CD4-positive, alpha-beta T cell treated with Interleukin-21 for 1 hour (primary cell): ENCODE measurements at regions not wholly inside any gene's neighbourhood (a gene's known extent, or its start where the extent isn't known, plus 50 kb on each side); places are given as distances from the start of the nearest gene placed in this dataset.
"Not testable (repeated sequence)": the region's sequence is repeated elsewhere in the genome, so short reads cannot be mapped to it uniquely, and the experiment has no call there.

Experiments used
- DNase-seq: peaks from one replicate; pipeline ENCODE4 v3.0.0-alpha.2; 2020

DNA sequence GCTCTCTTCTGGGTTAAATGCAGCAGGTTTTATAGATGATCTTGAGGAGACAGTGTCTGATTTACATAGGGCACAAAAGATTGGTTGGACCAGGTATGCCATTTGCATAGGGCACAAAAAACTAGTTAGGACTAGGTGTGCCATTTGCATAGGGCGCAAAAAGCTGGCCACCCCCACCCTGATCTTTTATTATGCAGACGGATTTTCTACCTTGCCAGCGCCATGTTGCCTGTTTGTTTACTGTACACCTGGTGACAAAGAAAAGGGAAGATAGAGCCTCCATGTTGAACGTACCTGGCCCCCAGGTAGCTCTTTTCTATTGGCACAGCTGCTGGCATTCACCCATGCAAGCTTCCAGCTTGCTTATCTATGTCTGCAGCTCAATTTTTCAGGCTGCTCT, 790.4 kb downstream of the TTLL7 start:
- not testable (repeated sequence) for DNase-seq

DNA sequence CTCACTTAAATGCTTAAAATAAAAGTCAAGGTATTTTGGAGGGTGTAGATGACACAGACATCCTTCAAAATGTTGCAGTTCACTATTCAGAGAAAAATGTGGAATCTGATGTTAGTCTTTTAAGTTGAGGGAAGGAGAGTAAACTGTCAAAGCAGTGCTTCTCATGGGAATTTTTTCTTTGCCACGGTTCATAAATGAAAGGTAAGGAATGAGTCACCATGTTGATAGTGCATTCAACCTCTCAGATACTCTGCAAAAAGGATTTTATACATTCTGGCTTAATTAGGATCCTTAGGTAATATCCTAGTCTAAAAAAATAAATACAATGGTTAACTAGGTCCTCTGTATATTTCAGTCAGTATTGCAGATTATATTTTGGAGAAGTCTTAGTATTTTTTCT, 804.3 kb downstream of the TTLL7 start:
- DNase-seq, result not testable (repeated sequence)

DNA sequence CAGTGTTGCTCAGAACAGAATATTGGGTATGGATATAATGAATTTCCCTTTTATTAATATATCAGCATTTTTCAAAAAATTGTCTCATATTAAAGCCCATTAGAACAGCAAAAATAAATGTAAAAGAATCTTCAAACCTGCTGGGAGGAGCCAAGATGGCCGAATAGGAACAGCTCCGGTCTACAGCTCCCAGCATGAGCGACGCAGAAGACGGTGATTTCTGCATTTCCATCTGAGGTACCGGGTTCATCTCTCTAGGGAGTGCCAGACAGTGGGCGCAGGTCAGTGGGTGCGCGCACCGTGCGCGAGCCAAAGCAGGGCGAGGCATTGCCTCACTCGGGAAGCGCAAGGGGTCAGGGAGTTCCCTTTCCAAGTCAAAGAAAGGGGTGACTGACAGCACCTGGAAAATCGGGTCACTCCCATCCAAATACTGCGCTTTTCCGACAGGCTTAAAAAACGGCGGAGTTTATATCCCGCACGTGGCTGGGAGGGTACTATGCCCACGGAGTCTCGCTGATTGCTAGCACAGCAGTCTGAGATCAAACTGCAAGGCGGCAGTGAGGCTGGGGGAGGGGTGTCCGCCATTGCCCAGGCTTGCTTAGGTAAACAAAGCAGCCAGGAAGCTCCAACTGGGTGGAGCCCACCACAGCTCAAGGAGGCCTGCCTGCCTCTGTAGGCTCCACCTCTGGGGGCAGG, 816.8 kb downstream of the TTLL7 start:
- DNase-seq, result not testable (repeated sequence)

DNA sequence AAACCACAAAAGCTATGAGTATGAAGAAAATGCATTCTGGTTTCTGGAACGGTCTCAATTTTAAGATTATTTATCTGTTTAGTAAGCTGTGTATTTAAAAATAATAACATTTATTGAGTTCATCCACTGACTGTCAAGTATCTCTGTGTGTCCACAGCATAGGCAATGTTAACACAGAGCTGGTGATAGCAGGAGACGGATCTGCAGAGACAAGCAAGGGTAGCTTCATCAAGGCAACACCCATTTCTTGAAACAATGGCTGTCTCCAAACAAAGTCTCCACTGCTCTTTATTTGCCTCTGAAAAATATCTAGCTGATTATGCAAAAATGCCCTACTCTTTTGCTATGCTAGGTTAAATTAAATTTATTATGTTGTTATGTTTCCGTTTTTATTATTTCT, 818.3 kb downstream of the TTLL7 start:
- DNase-seq, result not testable (repeated sequence)

DNA sequence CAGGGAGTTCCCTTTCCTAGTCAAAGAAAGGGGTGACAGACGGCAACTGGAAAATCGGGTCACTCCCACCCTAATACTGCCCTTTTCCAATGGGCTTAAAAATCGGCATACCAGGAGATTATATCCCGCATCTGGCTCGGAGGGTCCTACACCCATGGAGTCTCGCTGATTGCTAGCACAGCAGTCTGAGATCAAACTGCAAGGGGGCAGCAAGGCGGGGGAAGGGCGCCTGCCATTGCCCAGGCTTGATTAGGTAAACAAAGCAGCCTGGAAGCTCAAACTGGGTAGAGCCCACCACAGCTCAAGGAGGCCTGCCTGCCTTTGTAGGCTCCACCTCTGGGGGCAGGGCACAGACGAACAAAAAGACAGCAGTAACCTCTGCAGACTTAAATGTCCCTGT, 831.3 kb downstream of the TTLL7 start:
- not testable (repeated sequence) for DNase-seq

DNA sequence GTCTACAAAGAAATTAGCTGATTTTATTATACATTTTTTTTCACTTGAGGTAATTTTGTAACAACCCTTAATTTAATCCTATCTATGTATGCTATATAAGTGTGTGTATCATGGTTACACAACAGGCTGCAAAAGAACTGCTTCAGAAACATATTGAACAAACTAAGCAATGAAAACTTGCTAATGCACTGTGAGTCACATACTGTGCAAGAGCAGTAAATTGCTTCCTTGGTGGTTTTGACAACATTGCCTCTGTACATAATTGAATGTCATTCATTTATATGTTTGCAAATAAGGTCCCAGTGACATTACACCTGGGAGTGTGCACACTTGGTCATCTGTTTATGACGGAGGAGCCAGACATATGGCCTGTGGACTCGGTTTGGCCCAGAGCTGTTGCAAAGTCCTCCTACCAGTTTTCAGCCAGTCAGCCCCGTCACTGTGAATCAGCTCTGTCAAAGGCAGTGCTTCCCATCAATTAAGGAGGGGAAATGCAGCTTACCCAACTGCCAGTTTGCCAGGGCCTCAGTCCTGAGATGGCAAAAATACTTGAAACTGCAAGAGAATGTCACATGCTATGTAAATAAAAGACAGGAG, 835.0 kb downstream of the TTLL7 start:
- not testable (repeated sequence) for DNase-seq

DNA sequence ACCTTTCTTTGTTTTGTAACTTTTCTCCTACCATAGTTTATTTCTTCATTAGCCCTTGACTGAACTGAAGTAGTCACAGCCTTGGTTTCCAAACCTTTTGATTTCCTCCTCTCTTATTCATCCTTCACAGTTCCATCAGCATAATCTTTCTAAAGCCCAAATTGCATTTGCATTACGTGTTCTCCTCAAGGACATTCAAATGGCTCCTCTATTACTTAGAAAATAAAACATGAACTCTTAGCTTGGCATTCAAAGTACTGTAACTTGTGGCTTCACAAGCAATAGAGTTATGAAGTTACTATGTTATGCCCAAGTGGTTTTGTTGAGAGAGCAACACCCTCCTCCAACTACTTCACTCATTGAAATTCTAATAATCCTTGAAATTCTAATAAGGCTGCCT, 840.0 kb downstream of the TTLL7 start:
- DNase-seq, result not testable (repeated sequence)

DNA sequence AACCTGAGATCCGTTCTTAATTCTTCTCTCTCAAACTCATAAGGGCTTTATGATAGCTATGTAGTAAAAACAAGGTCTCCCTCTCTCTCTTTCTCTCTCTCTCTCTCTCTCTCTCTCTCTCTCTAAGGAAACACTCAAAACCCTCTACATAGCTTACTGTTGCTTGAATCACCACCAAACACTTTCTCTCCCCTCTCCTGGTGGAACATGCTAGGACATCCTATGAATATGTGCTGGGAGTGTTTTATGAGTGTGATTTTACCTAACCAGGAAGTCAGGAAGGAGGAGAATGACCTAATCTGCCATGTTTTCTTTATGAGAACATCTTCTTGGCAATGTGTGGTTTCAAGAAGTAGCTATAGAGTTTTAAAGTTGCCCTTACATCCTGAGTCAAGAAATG, 844.6 kb downstream of the TTLL7 start:
- not testable (repeated sequence) for DNase-seq

DNA sequence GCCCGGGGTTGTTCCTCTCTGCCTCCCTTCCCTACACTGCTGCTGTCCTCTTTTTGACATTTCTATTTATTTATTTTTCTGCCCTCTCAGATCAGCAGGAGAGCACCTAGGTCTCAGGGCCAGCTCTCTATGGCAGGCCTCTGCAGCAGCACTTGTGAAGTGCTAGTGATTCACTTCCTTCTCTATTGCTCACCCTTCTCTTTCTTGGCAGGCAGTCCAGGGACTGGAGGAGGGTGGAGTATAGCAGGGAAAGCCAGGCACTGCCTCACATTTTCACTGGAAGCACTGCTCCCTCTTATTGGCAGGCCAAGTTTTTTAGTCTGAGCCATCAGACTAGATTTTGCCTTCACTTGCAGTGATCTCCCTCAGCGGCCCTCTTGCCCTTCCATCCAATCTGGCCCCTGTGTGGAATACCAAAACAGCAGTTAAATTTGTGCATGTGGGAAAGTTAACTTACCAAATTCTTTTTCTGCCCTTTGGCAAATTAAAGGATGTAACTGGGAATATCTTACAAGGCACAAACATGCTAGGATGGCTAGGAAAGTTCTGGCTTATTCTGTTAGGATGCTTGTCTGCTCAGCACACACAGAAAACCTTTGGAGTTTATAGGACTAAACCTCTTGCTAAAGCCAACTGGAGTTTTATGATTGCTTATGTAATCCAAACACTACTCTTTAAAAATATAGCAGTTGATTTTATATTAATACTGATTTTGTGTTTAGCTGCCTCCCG, 847.6 kb downstream of the TTLL7 start:
- DNase-seq, result not testable (repeated sequence)

DNA sequence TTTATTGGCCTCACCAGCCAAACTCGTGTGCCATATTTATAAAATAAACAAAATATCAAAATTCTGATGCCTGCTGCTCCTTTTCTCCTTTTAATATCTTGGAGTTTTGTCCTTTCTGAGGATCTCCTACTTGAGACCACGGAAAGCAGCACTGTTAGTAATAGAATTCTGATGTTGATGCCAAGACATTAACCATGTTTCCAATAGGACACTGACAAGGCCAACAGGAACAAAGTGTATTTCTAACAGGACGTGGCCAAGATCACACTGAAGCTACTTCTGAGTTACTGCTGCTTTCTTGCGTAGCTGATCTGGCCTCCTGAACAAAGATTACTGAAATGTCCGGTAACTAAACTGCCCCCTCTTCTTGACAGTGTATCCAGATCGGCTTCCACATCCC, 848.5 kb downstream of the TTLL7 start:
- DNase-seq, result not testable (repeated sequence)

DNA sequence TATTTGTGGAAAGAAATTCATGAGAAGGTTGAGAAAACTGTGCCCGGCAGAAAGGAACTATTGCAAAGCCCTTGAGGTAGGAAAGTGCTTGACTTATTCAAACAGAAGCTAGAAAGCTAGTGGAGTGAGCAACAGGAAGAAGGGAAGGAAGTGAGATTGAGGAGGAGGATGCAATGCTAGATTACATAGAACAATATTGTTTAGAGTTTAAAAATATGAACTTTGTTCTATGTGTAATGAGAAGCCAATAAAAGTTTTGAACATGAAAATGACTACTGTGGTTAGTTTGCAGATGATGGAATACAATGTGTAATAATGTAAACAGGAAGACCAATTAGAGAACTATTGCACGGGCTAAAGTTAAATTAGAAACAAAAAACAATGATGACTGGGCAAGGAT, 853.1 kb downstream of the TTLL7 start:
- not testable (repeated sequence) for DNase-seq

DNA sequence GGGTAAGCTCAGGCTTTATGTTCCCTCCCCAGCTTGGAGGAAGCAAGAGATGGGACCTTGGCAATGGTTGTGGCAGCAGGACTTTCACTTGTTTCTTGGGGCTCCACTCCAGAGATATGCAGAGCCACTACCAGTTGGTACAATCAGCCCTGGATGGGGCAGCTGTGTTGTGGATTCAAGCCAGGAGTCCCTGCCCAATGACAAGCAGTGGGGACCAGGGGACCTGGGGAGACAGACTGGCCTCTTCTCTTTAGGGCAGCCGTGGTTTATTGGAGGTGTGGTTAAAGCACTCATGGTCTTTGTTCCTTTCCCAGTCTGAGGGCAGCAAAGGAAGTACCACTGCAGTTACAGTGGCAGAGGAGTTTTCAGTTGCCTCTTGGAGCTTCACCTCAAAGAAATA, 856.1 kb downstream of the TTLL7 start:
- DNase-seq, result not testable (repeated sequence)

DNA sequence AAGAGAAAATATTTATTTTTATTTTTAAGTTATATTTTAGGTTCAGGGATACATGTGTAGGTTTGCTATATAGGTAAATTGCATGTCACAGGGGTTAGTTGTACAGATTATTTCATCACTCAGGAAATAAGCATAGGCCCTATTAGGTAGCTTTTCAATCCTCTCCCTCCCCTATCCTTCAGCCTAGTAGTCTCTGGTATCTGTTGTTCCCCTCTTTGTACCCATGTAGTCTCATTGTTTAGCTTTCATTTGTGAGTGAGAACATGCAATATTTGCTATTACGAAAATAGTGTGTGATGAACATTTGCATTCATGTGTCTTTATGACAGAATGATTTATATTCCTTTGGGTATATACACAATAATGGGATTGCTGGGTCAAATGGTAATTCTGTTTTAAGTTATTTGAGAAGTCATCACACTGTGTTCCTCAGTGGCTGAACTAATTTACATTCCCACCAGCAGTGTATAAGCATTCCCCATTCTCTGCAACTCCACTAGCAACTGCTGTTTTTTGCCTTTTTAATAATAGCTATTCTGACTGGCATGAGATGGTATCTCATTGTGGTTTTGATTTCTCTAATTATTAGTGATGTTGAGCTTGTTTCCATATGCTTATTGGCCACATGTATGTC, 863.3 kb downstream of the TTLL7 start:
- not testable (repeated sequence) for DNase-seq

DNA sequence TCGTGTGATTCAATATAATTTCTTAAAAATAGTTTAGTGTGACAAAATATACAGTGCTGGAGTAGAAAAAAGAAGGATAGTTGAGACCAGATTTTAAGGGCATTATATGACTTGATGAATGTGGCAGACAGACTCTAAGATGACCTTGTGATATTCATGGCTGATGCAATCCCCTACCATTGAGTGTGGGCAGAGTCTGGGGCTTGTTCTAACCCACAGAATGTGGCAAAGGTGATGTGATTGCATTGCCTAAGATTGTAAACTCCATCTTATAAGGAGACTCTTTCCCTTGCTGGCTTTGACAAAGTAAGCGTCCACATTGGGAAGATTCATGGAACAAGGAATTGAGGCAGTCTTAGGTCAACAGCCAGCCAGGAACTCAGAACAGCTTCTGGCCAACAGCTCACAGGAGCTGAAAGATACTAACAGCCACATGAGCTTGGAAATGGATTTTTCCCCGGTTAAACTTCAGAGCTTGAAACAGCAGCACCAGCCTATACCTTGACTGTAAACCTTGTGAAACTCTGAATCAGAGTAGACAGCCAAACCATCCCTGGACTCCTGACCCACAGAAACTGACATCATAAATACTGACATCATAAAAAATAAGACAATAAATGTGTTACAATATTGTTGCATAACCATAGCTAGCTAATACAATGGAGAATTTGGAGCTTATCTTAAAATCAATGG, 864.5 kb downstream of the TTLL7 start:
- not testable (repeated sequence) for DNase-seq

DNA sequence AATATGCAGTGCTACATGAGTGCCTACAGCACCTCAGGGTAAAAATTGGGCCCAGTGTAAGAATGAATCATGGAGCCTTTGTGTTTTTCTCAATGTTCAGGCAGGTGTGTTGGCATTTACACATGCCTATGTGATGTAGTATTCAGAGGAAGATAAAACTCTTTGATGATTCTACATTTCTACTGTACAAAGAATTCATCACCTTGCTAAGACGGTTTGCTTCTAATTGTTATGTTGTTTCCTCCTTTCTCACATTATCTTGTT, 867.3 kb downstream of the TTLL7 start:
- DNase-seq, result no peak

DNA sequence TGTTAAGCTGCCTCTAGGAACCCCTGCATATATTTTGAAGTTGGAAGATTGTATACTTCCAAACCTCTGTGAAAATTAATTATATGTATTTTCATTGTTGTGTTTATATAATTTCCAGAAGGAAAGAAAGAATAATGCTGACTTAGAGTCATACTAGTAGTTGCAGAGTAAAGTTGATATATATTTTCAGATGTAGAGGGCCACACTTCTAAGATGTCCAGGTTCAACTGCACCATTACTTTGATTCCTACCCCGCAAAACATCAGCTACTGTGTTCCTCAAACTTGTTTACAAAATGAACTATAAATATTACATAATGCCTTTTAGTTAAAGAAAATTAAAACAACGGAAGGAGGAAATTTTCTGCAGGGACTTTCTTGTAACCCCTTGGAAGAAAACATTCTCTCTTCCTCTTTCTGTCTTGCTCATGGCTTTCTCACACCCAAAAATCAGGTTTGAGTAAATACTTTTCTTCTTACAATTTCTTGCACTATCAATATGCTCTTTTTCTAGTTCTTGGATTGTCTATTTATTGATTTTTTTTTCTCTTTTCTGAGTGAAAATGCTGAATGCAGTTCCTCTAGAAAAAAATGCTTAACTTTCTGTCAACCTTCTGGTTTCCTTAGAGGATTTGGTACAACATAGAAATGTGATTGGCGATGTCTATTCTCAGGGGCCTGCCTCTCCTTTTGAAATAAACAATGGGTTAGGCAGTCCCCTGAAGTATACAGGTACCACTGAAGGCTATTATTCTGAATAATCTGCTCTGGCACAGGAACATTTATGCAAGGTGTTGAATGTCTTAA, 867.8 kb downstream of the TTLL7 start:
- DNase-seq, result no peak

DNA sequence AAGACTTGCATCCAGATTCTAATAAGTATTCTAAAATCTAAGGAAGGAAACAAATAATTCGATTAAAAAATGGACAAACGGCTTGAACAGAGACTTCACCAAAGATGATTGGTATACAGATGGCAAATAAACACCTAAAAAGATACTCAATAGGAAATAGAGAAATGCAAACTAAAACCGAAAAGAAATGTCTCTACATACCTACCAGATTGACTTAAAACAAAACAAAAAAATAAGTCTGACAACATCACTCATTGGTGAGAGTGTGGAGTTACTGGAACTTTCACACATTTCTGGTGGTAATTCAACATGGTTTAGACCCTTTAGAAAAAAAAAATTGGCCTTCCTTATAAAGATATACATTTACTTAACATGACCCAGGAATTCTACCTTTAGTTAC, 869.8 kb downstream of the TTLL7 start:
- DNase-seq, result no peak

DNA sequence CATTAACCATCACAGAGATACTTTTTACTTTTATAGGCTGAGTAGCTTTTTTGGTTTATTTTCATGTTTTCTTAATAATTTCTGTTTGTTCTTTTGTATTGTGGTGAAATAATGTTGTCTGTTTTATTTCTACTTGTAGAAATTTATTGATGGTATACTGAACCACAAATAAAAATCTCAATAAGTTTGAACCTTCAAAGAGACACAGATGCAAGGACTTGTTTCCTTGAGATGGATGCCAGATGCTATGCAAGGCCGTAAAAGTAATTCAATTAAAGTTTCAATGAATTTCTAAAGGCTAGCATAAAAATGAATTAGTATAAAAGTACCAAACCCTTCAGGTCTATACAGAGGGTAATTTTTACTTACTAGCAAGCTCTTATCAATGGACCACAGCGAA, 873.5 kb downstream of the TTLL7 start:
- DNase-seq, result no peak

DNA sequence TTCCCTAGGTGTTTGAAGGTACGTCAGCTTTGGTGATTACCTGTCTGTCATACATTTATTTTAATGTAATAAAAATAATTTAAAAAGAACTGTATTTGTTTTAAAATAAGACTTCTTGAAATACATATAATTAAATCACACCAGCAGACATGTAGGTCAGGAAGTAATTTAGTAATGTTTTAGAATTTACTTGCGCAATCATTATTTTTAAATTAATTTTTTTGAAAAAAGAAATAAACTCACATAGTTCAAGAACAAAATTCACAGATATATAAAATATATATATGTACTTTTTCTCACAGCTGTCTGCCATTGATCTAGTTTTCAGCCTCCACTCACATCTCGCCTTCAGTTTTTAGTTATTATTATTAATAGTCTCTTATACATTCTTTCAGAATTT, 875.9 kb downstream of the TTLL7 start:
- no peak for DNase-seq

DNA sequence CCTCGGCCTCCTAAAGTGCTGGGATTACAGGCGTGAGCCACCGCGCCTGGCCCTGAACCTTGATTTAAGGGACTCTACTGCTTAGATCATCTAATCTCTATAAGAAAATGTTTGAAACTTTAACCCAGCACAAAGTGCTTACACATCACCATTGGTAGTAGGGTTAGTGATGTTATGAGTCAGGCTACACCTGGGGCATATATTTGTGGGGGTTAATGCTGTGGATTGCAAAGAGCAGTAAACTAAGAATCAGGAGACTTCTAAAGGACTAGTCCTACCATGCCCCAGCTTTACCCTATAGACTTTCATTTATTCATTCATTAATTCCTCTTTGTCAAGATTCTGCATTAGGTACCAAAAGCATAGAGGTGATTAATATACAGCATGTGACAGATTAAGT, 880.5 kb downstream of the TTLL7 start:
- no peak for DNase-seq

DNA sequence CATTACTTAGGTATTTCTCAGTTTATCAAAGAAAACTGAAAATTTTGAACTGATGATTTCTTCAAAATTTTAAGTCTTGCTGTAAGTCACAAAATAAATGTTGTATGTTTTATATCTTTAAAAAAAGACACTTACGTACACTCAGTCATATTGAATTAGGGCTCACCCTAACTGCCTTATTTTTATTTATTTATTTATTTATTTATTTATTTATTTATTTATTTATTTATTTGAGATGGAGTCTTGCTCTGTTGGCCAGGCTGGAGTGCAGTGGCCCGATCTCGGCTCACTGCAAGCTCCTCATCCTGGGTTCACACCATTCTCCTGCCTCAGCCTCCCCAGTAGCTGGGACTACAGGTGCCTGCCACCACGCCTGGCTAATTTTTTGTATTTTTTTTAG, 881.9 kb downstream of the TTLL7 start:
- not testable (repeated sequence) for DNase-seq

DNA sequence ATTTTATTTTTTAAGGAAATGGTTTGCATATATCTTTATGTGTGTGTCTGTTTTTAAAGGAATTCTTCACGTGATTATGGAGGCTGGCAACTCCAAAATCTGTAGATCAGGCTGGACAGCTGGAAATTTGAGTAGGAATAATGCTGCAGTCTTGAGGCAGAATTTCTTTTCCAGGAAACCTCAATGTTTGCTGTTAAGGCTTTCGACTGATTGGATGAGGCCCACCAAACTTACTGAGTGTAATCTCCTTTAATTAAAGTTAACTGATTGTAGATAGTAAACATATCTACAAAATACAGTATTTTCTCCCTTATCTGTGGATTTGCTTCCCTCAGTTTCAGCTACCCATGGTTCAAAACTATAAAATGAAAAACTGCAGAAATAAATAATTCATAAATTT, 883.1 kb downstream of the TTLL7 start:
- no peak for DNase-seq
